Cardiac muscle cell (in vitro differentiated cells and primary cell): ENCODE measurements at regions not wholly inside any gene's neighbourhood (a gene's known extent, or its start where the extent isn't known, plus 50 kb on each side); places are given as distances from the start of the nearest gene placed in this dataset.

ENCODE experiments used
- DNase-seq, 2 donors: peaks; one replicate each; pipeline versions ENCODE4 v3.0.0 to v3.0.0-alpha.2; 2010 to 2017; ENCODE audit warnings: low read depth in 1 of 2, low spot score in 1 of 2
- H3K27ac ChIP-seq: fragments of 200-600 bp; sonication (generic); 2 replicates; pipeline ENCODE4 v1.5.1; 2016
- H3K27me3 ChIP-seq: fragments of 200-600 bp; sonication (generic); 2 replicates; pipeline ENCODE4 v1.6.0; 2016; ENCODE audit warnings: control low read depth
- H3K36me3 ChIP-seq: fragments of 200-600 bp; sonication (generic); 2 replicates; pipeline ENCODE4 v1.5.1; 2016; ENCODE audit warnings: control low read depth
- H3K4me1 ChIP-seq: fragments of 200-600 bp; sonication (generic); 2 replicates; pipeline ENCODE4 v1.8.1; 2017; ENCODE audit warnings: low read depth, mild to moderate bottlenecking, mixed run types
- H3K4me3 ChIP-seq: fragments of 200-600 bp; sonication (generic); 2 replicates; pipeline ENCODE4 v1.5.1; 2016; ENCODE audit warnings: mild to moderate bottlenecking
- H3K9me3 ChIP-seq: fragments of 200-600 bp; sonication (generic); 2 replicates; pipeline ENCODE4 v1.5.1; 2017; ENCODE audit warnings: low read depth, mild to moderate bottlenecking, control low read depth
- TF ChIP-seq, protein P1 (sequence below): IDR thresholded peaks from 2 replicates; pipeline ENCODE4 v1.5.1; 2012; ENCODE audit warnings: low read depth, mild to moderate bottlenecking, low read length

DNA sequence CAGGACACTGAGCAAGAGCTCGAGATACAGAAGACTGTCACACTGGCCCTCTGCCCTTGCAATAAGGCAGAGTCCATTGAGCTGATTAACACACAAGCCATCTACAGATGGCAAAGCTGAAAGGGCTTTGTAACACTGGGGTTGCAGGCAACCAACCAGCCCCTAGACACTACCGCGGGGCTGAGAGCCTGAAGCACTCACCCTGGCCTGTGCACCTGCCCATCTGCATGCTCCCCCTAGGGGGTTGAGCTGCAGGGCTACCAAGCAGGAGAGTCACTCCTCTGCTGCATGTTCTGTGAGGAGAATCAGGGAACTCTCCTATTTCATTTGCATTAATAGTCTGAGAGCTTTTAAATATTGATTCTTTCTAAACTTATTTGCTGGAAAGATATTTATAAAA, 128.1 kb upstream of the VIPR2 start:
- Histone ChIP-seq H3K9me3 (no peaks in the 10 kb centered on the region), H3K36me3 (no peaks in the 10 kb centered on the region), H3K4me3 (no peak overlapping the region), H3K27me3 (no peaks in the 10 kb centered on the region), H3K27ac (no peak overlapping the region), H3K4me1 (no peaks in the 10 kb centered on the region)
- TF ChIP-seq, protein P1, sequence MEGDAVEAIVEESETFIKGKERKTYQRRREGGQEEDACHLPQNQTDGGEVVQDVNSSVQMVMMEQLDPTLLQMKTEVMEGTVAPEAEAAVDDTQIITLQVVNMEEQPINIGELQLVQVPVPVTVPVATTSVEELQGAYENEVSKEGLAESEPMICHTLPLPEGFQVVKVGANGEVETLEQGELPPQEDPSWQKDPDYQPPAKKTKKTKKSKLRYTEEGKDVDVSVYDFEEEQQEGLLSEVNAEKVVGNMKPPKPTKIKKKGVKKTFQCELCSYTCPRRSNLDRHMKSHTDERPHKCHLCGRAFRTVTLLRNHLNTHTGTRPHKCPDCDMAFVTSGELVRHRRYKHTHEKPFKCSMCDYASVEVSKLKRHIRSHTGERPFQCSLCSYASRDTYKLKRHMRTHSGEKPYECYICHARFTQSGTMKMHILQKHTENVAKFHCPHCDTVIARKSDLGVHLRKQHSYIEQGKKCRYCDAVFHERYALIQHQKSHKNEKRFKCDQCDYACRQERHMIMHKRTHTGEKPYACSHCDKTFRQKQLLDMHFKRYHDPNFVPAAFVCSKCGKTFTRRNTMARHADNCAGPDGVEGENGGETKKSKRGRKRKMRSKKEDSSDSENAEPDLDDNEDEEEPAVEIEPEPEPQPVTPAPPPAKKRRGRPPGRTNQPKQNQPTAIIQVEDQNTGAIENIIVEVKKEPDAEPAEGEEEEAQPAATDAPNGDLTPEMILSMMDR = no peak
- no peak for DNase-seq

DNA sequence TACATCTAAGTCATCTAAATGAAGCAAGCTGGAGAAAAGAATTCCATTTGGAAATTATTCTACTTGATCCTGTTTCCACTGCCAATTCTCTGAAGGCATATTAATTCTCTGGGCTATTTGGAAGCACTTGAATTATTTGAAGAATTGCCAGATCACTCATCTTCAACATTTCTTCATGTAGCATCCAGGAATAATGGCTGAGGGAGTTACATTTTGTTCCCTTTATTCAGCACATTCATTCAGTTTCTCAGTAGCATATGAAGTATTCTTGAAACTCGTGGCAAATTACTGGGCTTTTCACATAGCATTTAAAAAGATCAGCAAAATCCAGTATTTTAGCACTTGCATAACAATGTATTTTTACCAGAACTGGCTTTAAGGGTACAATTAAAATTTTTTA, 127.1 kb upstream of the VIPR2 start:
- no peak overlapping the region for H3K27ac ChIP-seq
- H3K4me1 ChIP-seq = no peaks in the 10 kb centered on the region
- TF ChIP-seq, protein P1 = no peak
- H3K27me3 ChIP-seq = no peaks in the 10 kb centered on the region
- no peak overlapping the region for H3K4me3 ChIP-seq
- H3K9me3 ChIP-seq = no peaks in the 10 kb centered on the region
- DNase-seq = no peak
- H3K36me3 ChIP-seq = no peaks in the 10 kb centered on the region

DNA sequence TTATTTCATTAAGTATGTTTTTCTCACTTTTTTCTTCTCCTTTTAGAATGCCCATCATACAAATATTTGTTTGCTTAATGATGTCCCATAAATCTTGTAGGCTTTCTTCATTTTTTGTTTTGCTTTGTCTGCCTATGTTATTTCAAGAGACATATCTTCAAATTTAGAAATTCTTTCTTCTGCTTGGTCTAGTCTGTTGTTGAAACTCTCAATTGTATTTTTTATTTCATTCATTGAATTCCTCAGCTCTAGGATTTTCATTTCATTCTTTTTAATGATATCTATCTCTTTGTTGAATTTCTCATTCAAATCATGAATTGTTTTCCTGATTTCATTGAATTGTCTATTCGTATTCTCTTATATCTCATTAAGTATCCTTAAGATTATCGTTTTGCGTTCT, 125.1 kb upstream of the VIPR2 start:
- Histone ChIP-seq H3K4me3 (no peak overlapping the region), H3K9me3 (no peaks in the 10 kb centered on the region), H3K27ac (no peak overlapping the region), H3K4me1 (no peaks in the 10 kb centered on the region), H3K36me3 (no peaks in the 10 kb centered on the region), H3K27me3 (no peaks in the 10 kb centered on the region)
- TF ChIP-seq, protein P1 = no peak
- DNase-seq = no peak

DNA sequence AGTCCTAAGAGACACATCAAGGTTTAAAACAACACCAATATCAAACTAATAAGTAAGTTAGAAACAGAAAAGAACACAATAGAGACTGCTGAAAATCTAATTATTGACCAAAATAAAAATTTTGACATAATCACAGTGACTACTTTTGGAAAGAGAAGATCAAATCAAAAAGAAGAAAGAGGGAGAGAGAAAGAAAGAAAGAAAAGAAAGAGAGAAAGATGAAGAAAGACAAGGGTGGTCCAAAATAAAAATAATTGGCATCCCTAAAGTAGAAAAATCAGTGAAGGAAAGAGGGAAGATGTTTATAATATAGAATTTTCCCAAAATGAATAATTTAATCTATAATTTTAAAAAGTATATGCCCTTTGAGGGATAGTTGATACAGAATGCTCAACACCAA, 118.8 kb upstream of the VIPR2 start:
- Histone ChIP-seq H3K4me3 (no peak overlapping the region), H3K9me3 (no peaks in the 10 kb centered on the region), H3K27ac (no peak overlapping the region), H3K4me1 (no peaks in the 10 kb centered on the region), H3K36me3 (no peaks in the 10 kb centered on the region), H3K27me3 (no peaks in the 10 kb centered on the region)
- TF ChIP-seq, protein P1 = no peak
- no peak for DNase-seq

DNA sequence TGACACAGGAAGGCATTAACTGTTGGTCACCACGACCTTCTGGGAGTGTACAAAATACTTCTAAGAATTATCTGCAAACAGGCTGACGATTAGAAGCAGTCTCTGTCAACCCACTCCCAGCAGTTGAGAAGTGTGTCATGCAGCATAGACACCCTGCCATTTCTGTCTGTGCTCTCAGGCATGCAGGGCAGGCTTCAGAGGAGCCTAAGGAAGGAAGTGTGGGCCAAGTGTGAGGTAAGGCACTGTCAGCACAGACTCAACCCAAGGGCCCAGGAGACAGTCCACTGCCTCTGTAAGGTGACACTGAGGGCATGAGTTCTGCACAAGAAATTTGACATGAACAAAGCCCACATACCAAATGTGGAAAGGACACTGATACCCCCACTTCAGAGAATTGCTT, 109.0 kb upstream of the VIPR2 start:
- H3K36me3 ChIP-seq = no peaks in the 10 kb centered on the region
- no peaks in the 10 kb centered on the region for H3K4me1 ChIP-seq
- no peaks in the 10 kb centered on the region for H3K27me3 ChIP-seq
- TF ChIP-seq, protein P1 = no peak
- no peak overlapping the region for H3K27ac ChIP-seq
- peaks cover 3% of the 10 kb centered on the region for H3K9me3 ChIP-seq
- no peak for DNase-seq
- H3K4me3 ChIP-seq = no peak overlapping the region

DNA sequence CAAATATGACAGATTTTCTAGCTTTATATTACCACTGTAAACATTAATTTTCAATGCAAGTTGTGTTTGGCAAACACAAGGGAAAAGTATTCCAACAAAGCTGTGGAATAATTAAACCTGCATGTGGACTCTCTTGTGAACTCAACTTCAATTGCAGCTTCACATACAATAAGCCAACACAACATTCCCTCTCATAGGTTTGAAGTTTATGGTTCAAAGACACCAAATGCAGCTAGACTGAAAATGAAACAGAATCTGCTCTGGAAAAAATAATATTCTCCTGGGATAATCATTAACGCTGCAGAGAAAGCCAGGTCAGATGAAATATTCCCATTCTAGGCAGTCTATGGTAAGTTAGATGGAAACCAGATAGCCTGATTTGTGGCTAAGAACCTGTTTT, 105.8 kb upstream of the VIPR2 start:
- no peak for DNase-seq
- no peak overlapping the region for H3K4me3 ChIP-seq
- TF ChIP-seq, protein P1 = no peak
- no peaks in the 10 kb centered on the region for H3K27me3 ChIP-seq
- H3K4me1 ChIP-seq = no peaks in the 10 kb centered on the region
- no peaks in the 10 kb centered on the region for H3K36me3 ChIP-seq
- no peak overlapping the region for H3K27ac ChIP-seq
- peaks cover 3% of the 10 kb centered on the region for H3K9me3 ChIP-seq
